RWPE2 (cell line): ENCODE measurements at regions not wholly inside any gene's neighbourhood (a gene's known extent, or its start where the extent isn't known, plus 50 kb on each side); places are given as distances from the start of the nearest gene placed in this dataset.
A peak's percentile ranks its signal among the peaks of the same experiment; 100 is the strongest.

Experiments used
- ATAC-seq: fragments of 200-7000 bp; cut with Tn5 transposase; 3 replicates; pipeline ENCODE4 v1.9.1; 2021; ENCODE audit warnings: low read depth
- DNase-seq: peaks from one replicate; pipeline ENCODE4 v3.0.0-alpha.2; 2020; ENCODE audit warnings: low spot score
- H3K27ac ChIP-seq: fragments of 450-650 bp; 2 replicates; pipeline ENCODE4 v1.5.1; 2017; ENCODE audit warnings: mild to moderate bottlenecking; ENCODE audit not compliant: poor library complexity, severe bottlenecking
- H3K27me3 ChIP-seq: fragments of 250-450 bp; sonication (Bioruptor Pico); 2 replicates; pipeline ENCODE4 v1.5.1; 2021; ENCODE audit warnings: mild to moderate bottlenecking, moderate library complexity; ENCODE audit not compliant: insufficient read depth, poor library complexity, severe bottlenecking
- H3K36me3 ChIP-seq: fragments of 250-450 bp; sonication (Bioruptor Pico); 2 replicates; pipeline ENCODE4 v1.5.1; 2020; ENCODE audit warnings: low read depth, mild to moderate bottlenecking, moderate library complexity
- H3K4me1 ChIP-seq: fragments of 250-450 bp; sonication (Bioruptor Pico); 2 replicates; pipeline ENCODE4 v1.5.1; 2021; ENCODE audit warnings: mild to moderate bottlenecking, moderate library complexity; ENCODE audit not compliant: insufficient read depth, poor library complexity, severe bottlenecking
- H3K4me3 ChIP-seq: fragments of 250-450 bp; sonication (Bioruptor Pico); 2 replicates; pipeline ENCODE4 v1.5.1; 2021; ENCODE audit warnings: mild to moderate bottlenecking, moderate library complexity; ENCODE audit not compliant: severe bottlenecking
- H3K9me3 ChIP-seq: fragments of 250-450 bp; sonication (Bioruptor Pico); 2 replicates; pipeline ENCODE4 v1.5.1; 2021; ENCODE audit warnings: mild to moderate bottlenecking, moderate library complexity; ENCODE audit not compliant: severe bottlenecking
- CTCF ChIP-seq: fragments of 450-650 bp; IDR thresholded peaks from one replicate; pipeline ENCODE4 v1.5.1; 2017; ENCODE audit warnings: mild to moderate bottlenecking, moderate library complexity; ENCODE audit not compliant: poor library complexity, severe bottlenecking

- no peak for TF ChIP-seq CTCF
- Histone ChIP-seq H3K27ac (no peak overlapping the region), H3K36me3 (no peaks in the 10 kb centered on the region), H3K27me3 (no peaks in the 10 kb centered on the region), H3K4me3 (no peak overlapping the region), H3K4me1 (peaks cover 15% of the 10 kb centered on the region), H3K9me3 (no peaks in the 10 kb centered on the region)
- ATAC-seq: no peak
- DNase-seq: no peak
Observed at GRCh38 chr3:124424396-124424795, 305.9 kb upstream of the UMPS start.

GRCh38 chr3:124425972-124426371, 304.3 kb upstream of the UMPS start:
- Histone ChIP-seq H3K27ac (no peak overlapping the region), H3K9me3 (no peaks in the 10 kb centered on the region), H3K4me1 (peaks cover 22% of the 10 kb centered on the region), H3K4me3 (no peak overlapping the region), H3K27me3 (no peaks in the 10 kb centered on the region), H3K36me3 (no peaks in the 10 kb centered on the region)
- ATAC-seq: no peak
- no peak for TF ChIP-seq CTCF
- no peak for DNase-seq

GRCh38 chr3:124428372-124429128, 301.7 kb upstream of the UMPS start:
- Histone ChIP-seq H3K4me3 (no peak overlapping the region), H3K27ac (peak overlapping the region; percentile 54), H3K27me3 (no peaks in the 10 kb centered on the region), H3K9me3 (no peaks in the 10 kb centered on the region), H3K4me1 (peaks cover 22% of the 10 kb centered on the region), H3K36me3 (no peaks in the 10 kb centered on the region)
- no peak for TF ChIP-seq CTCF
- DNase-seq (no peak), ATAC-seq (peak; percentile 51; the same call in 2 of the 3 replicates)

- Histone ChIP-seq H3K27ac (peak overlapping the region; percentile 54), H3K27me3 (no peaks in the 10 kb centered on the region), H3K4me3 (no peak overlapping the region), H3K36me3 (no peaks in the 10 kb centered on the region), H3K4me1 (peaks cover 22% of the 10 kb centered on the region), H3K9me3 (no peaks in the 10 kb centered on the region)
- DNase-seq (no peak), ATAC-seq (peak; percentile 96)
- TF ChIP-seq CTCF: no peak
Observed at GRCh38 chr3:124429129-124429815, 301.0 kb upstream of the UMPS start.
